IMR-90 (cell line): ENCODE measurements at regions not wholly inside any gene's neighbourhood (a gene's known extent, or its start where the extent isn't known, plus 50 kb on each side); places are given as distances from the start of the nearest gene placed in this dataset.

Experiments used
- ATAC-seq: fragments of 200-7000 bp; cut with Tn5 transposase; 2 replicates; pipeline ENCODE4 v1.9.1; 2020; ENCODE audit warnings: low read depth, mild to moderate bottlenecking, moderate library complexity
- BruUV-seq: library from RNA; stranded (reverse); fragments of 400-500 nt; replicated peaks from 2 replicates; lab custom pipeline; 2021; lab: Mats Ljungman, UMichigan
- CTCF ChIA-PET: fragments of 300-600 bp; formaldehyde crosslinking; extraction: SDS; loops from one replicate; lab custom pipeline; 2021; ENCODE audit warnings: antibody characterized with exemption; lab: Yijun Ruan, JAX
- POLR2A ChIA-PET: fragments of 300-600 bp; sonication (Branson Sonifier 250); formaldehyde crosslinking; loops from one replicate; lab custom pipeline; 2022; ENCODE audit warnings: antibody characterized with exemption; ENCODE audit not compliant: unreplicated experiment; lab: Charles Lee
- DNase-seq: peaks from one replicate; pipeline ENCODE4 v3.0.0; 2013
- H2AFZ ChIP-seq: replicated peaks from 2 replicates; pipeline ENCODE3; 2013; ENCODE audit warnings: low read length, mild to moderate bottlenecking; ENCODE audit not compliant: poor library complexity
- H2AK5ac ChIP-seq: 2 replicates; pipeline ENCODE4 v1.6.1; 2013; ENCODE audit warnings: low read depth, low read length, inconsistent platforms
- H2AK9ac ChIP-seq: replicated peaks from 2 replicates; pipeline ENCODE3; 2013; ENCODE audit warnings: mild to moderate bottlenecking, low read depth, low read length, moderate library complexity; ENCODE audit not compliant: poor library complexity
- H2BK120ac ChIP-seq: 2 replicates; pipeline ENCODE4 v1.6.1; 2013; ENCODE audit warnings: low read depth, low read length, inconsistent platforms
- H2BK15ac ChIP-seq: 3 replicates; pipeline ENCODE4 v1.6.1; 2013; ENCODE audit warnings: low read depth, low read length, inconsistent platforms
- H2BK20ac ChIP-seq: 2 replicates; pipeline ENCODE4 v1.6.1; 2013; ENCODE audit warnings: low read depth, mild to moderate bottlenecking, inconsistent platforms, low read length, moderate library complexity
- H2BK5ac ChIP-seq: 2 replicates; pipeline ENCODE4 v1.6.1; 2013; ENCODE audit warnings: mild to moderate bottlenecking, low read depth, low read length, inconsistent platforms; ENCODE audit not compliant: poor library complexity, severe bottlenecking
- H3K14ac ChIP-seq: replicated peaks from 2 replicates; pipeline ENCODE4 v1.6.1; 2013; ENCODE audit warnings: low read depth, low read length, inconsistent platforms
- H3K18ac ChIP-seq: 2 replicates; pipeline ENCODE4 v1.6.1; 2013; ENCODE audit warnings: low read depth, low read length, control low read depth
- H3K23ac ChIP-seq: 2 replicates; pipeline ENCODE4 v1.6.1; 2013; ENCODE audit warnings: low read depth, low read length, inconsistent platforms
- H3K27ac ChIP-seq: 2 replicates; pipeline ENCODE4 v1.5.1; 2013; ENCODE audit warnings: mild to moderate bottlenecking, control low read depth, low read length; ENCODE audit not compliant: insufficient read depth
- H3K27me3 ChIP-seq: 2 replicates; pipeline ENCODE4 v1.6.1; 2013; ENCODE audit warnings: low read length; ENCODE audit not compliant: control insufficient read depth, insufficient read depth
- H3K36me3 ChIP-seq: 2 replicates; pipeline ENCODE4 v1.6.1; 2013; ENCODE audit warnings: low read length, mixed read lengths; ENCODE audit not compliant: control insufficient read depth, insufficient read depth
- H3K4ac ChIP-seq: 2 replicates; pipeline ENCODE4 v1.6.1; 2013; ENCODE audit warnings: low read depth, low read length, inconsistent platforms
- H3K4me1 ChIP-seq: 2 replicates; pipeline ENCODE4 v1.6.1; 2013; ENCODE audit warnings: low read length, mixed read lengths; ENCODE audit not compliant: control insufficient read depth, insufficient read depth
- H3K4me2 ChIP-seq: 2 replicates; pipeline ENCODE4 v1.6.1; 2013; ENCODE audit warnings: low read depth, mild to moderate bottlenecking, control low read depth, low read length, moderate library complexity
- H3K4me3 ChIP-seq: 2 replicates; pipeline ENCODE4 v1.5.1; 2013; ENCODE audit warnings: low read depth, mild to moderate bottlenecking, control low read depth, low read length, moderate library complexity; ENCODE audit not compliant: insufficient read depth
- H3K56ac ChIP-seq: 2 replicates; pipeline ENCODE4 v1.6.1; 2013; ENCODE audit warnings: low read length, inconsistent platforms; ENCODE audit not compliant: insufficient read depth; ENCODE audit errors: extremely low read depth
- H3K79me1 ChIP-seq, 2 experiments: 2 replicates each; pipeline ENCODE4 v1.6.1; 2013; ENCODE audit warnings: low read length in 2 of 2, inconsistent platforms in 1 of 2, low read depth in 1 of 2
- H3K9ac ChIP-seq: 2 replicates; pipeline ENCODE4 v1.6.1; 2013; ENCODE audit warnings: low read depth, low read length, control low read depth
- H3K9me1 ChIP-seq: 2 replicates; pipeline ENCODE4 v1.6.1; 2013; ENCODE audit warnings: low read length, inconsistent platforms; ENCODE audit not compliant: insufficient read depth
- H3K9me3 ChIP-seq: 2 replicates; pipeline ENCODE4 v1.6.1; 2013; ENCODE audit warnings: low read length; ENCODE audit not compliant: control insufficient read depth, insufficient read depth
- H4K20me1 ChIP-seq: 2 replicates; pipeline ENCODE4 v1.6.1; 2013; ENCODE audit warnings: low read length, inconsistent platforms; ENCODE audit not compliant: insufficient read depth
- H4K5ac ChIP-seq: 2 replicates; pipeline ENCODE4 v1.6.1; 2013; ENCODE audit warnings: mild to moderate bottlenecking, low read depth, low read length, control low read depth
- H4K8ac ChIP-seq, 2 experiments: 2 replicates each; pipeline ENCODE4 v1.6.1; 2013; ENCODE audit warnings: low read depth in 2 of 2, low read length in 2 of 2, control low read depth in 1 of 2, inconsistent platforms in 1 of 2
- H4K91ac ChIP-seq: 2 replicates; pipeline ENCODE4 v1.6.1; 2013; ENCODE audit warnings: low read depth, low read length, inconsistent platforms; ENCODE audit not compliant: insufficient read depth
- BHLHE40 ChIP-seq: fragments of 150-350 bp; IDR thresholded peaks from 2 replicates; pipeline ENCODE4 v1.6.1; 2016; ENCODE audit warnings: mild to moderate bottlenecking, low read depth, low read length
- CEBPB ChIP-seq: IDR thresholded peaks from 2 replicates; pipeline ENCODE4 v1.6.1; 2012; ENCODE audit warnings: low read depth, low read length, improper control_type of control experiment
- CHD1 ChIP-seq: IDR thresholded peaks from 2 replicates; pipeline ENCODE4 v1.6.1; 2012; ENCODE audit warnings: low read depth, low read length, improper control_type of control experiment
- FOS ChIP-seq: fragments of 150-350 bp; IDR thresholded peaks from 2 replicates; pipeline ENCODE4 v1.6.1; 2016; ENCODE audit warnings: low read depth, low read length
- MAFK ChIP-seq: IDR thresholded peaks from 2 replicates; pipeline ENCODE4 v1.6.1; 2012; ENCODE audit warnings: low read depth, low read length, improper control_type of control experiment
- MAZ ChIP-seq: IDR thresholded peaks from 2 replicates; pipeline ENCODE4 v1.6.1; 2012; ENCODE audit warnings: low read depth, mild to moderate bottlenecking, low read length, improper control_type of control experiment, moderate library complexity, borderline replicate concordance
- MXI1 ChIP-seq: IDR thresholded peaks from 2 replicates; pipeline ENCODE4 v1.6.1; 2012; ENCODE audit warnings: low read depth, mild to moderate bottlenecking, low read length, moderate library complexity, borderline replicate concordance
- NFE2L2 ChIP-seq: fragments of 150-350 bp; IDR thresholded peaks from 2 replicates; pipeline ENCODE4 v1.6.1; 2016; ENCODE audit warnings: low read depth, mild to moderate bottlenecking, low read length
- POLR2A ChIP-seq: IDR thresholded peaks from 2 replicates; pipeline ENCODE4 v1.6.1; 2012; ENCODE audit warnings: mild to moderate bottlenecking, low read depth, low read length
- RAD21 ChIP-seq: IDR thresholded peaks from 2 replicates; pipeline ENCODE4 v1.6.1; 2012; ENCODE audit warnings: low read length, improper control_type of control experiment
- RCOR1 ChIP-seq: IDR thresholded peaks from 2 replicates; pipeline ENCODE4 v1.6.1; 2012; ENCODE audit warnings: mild to moderate bottlenecking, low read length, improper control_type of control experiment; ENCODE audit not compliant: insufficient replicate concordance
- RFX5 ChIP-seq: IDR thresholded peaks from 2 replicates; pipeline ENCODE4 v1.8.0; 2012; ENCODE audit warnings: low read depth, mild to moderate bottlenecking, low read length, moderate library complexity
- SMC3 ChIP-seq: fragments of 150-350 bp; IDR thresholded peaks from 2 replicates; pipeline ENCODE4 v1.6.1; 2016; ENCODE audit warnings: low read depth, mild to moderate bottlenecking, antibody characterized with exemption, low read length, moderate library complexity
- WGBS, 2 experiments: methylation state at CpG; one replicate each; pipeline versions ENCODE4 v1.1.5 to v1.1.7; 2013; ENCODE audit warnings: missing lambda C conversion rate in 2 of 2; ENCODE audit not compliant: insufficient read length in 1 of 2; ENCODE audit errors: extremely low coverage in 2 of 2; 5-methylcytosine and 5-hydroxymethylcytosine counted together
- dilution Hi-C: fragments of 300-500 bp; cut with HindIII; formaldehyde crosslinking; loops from one replicate; pipeline ENCODE4 v1.14.3; 2018; ENCODE audit warnings: low sequenced_read_pairs; ENCODE audit not compliant: unreplicated experiment
- in situ Hi-C: fragments of 300-500 bp; cut with MboI; formaldehyde crosslinking; loops from 3 replicates; pipeline ENCODE4 v1.14.3; 2019; ENCODE audit warnings: low sequenced_read_pairs, inconsistent platforms, mixed read lengths
- intact Hi-C: fragments of 100-400 bp; cut with micrococcal nuclease; formaldehyde crosslinking; loops from 2 replicates; pipeline ENCODE4 v1.10.0; 2022
- TF ChIP-seq, protein P1 (sequence below): fragments of 150-350 bp; IDR thresholded peaks from 2 replicates; pipeline ENCODE4 v1.6.1; 2017; ENCODE audit warnings: mild to moderate bottlenecking, antibody characterized with exemption, low read length, low read depth
- TF ChIP-seq, protein P2 (sequence below): conservative IDR thresholded peaks from 2 replicates; pipeline ENCODE4 v1.5.1; 2012; ENCODE audit warnings: mild to moderate bottlenecking, low read depth, low read length, improper control_type of control experiment
- TF ChIP-seq, protein P3 (sequence below): fragments of 150-350 bp; IDR thresholded peaks from 2 replicates; pipeline ENCODE4 v1.6.1; 2016; ENCODE audit warnings: low read depth, mild to moderate bottlenecking, low read length, moderate library complexity, borderline replicate concordance

DNA sequence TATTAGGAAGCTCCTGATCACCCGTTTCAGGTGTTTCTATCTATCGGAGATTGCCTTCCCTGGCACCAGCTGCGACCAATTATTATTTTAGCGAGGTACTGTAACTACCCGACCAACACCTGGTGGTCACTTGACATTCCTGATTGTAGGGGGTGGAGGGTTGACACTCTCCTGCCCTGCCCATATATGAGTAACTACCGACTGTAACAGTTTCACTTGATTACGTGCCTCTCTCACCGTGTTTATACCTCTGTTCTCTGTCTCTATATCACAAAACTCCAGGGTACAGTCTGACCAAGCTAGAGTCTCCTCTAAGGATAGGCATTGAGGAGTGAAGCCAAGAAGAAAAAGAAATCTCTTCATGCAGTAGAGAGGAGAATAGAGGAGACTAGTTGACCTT is 268.0 kb upstream of the LRATD1 start:
- CTCF ChIA-PET = no interaction called here
- no peak for ATAC-seq
- no peak overlapping the region for H4K5ac ChIP-seq

More for the DNA sequence above, 268.0 kb upstream of the LRATD1 start:
- in situ Hi-C loops = no loop called here
- POLR2A ChIA-PET = no interaction called here
- no peak overlapping the region for H2AFZ ChIP-seq
- no peaks in the 10 kb centered on the region for H3K36me3 ChIP-seq
- no peak overlapping the region for H3K4ac ChIP-seq
- H3K56ac ChIP-seq = no peak overlapping the region
- no peak overlapping the region for H2BK5ac ChIP-seq
- H4K20me1 ChIP-seq = no peaks in the 10 kb centered on the region
- no peak overlapping the region for H3K23ac ChIP-seq
- H4K8ac ChIP-seq = no peak overlapping the region
- H3K79me1 ChIP-seq = no peaks in the 10 kb centered on the region
- H3K9me3 ChIP-seq = peaks cover 2% of the 10 kb centered on the region; the same call in 1 of the 2 replicates
- no peak overlapping the region for H2AK5ac ChIP-seq
- dilution Hi-C loops = no loop called here
- H3K4me2 ChIP-seq = no peak overlapping the region
- no peaks in the 10 kb centered on the region for H3K9me1 ChIP-seq
- H3K18ac ChIP-seq = no peak overlapping the region
- H3K4me1 ChIP-seq = no peaks in the 10 kb centered on the region
- no peak for DNase-seq
- H2BK20ac ChIP-seq = no peak overlapping the region
- no peak overlapping the region for H3K27ac ChIP-seq
- H2BK15ac ChIP-seq = no peak overlapping the region
- H2AK9ac ChIP-seq = no peak overlapping the region
- intact Hi-C loops = no loop called here
- no peak overlapping the region for H3K14ac ChIP-seq
- H2BK120ac ChIP-seq = no peak overlapping the region
- TF ChIP-seq, protein P1, sequence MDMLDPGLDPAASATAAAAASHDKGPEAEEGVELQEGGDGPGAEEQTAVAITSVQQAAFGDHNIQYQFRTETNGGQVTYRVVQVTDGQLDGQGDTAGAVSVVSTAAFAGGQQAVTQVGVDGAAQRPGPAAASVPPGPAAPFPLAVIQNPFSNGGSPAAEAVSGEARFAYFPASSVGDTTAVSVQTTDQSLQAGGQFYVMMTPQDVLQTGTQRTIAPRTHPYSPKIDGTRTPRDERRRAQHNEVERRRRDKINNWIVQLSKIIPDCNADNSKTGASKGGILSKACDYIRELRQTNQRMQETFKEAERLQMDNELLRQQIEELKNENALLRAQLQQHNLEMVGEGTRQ = no peak
- TF ChIP-seq MAFK (no peak), BHLHE40 (no peak), RFX5 (no peak), FOS (no peak), MAZ (no peak), CHD1 (no peak), MXI1 (no peak), RAD21 (no peak), CEBPB (no peak), RCOR1 (no peak), SMC3 (no peak), POLR2A (no peak), NFE2L2 (no peak)
- TF ChIP-seq, protein P2, sequence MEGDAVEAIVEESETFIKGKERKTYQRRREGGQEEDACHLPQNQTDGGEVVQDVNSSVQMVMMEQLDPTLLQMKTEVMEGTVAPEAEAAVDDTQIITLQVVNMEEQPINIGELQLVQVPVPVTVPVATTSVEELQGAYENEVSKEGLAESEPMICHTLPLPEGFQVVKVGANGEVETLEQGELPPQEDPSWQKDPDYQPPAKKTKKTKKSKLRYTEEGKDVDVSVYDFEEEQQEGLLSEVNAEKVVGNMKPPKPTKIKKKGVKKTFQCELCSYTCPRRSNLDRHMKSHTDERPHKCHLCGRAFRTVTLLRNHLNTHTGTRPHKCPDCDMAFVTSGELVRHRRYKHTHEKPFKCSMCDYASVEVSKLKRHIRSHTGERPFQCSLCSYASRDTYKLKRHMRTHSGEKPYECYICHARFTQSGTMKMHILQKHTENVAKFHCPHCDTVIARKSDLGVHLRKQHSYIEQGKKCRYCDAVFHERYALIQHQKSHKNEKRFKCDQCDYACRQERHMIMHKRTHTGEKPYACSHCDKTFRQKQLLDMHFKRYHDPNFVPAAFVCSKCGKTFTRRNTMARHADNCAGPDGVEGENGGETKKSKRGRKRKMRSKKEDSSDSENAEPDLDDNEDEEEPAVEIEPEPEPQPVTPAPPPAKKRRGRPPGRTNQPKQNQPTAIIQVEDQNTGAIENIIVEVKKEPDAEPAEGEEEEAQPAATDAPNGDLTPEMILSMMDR = no peak
- TF ChIP-seq, protein P3, sequence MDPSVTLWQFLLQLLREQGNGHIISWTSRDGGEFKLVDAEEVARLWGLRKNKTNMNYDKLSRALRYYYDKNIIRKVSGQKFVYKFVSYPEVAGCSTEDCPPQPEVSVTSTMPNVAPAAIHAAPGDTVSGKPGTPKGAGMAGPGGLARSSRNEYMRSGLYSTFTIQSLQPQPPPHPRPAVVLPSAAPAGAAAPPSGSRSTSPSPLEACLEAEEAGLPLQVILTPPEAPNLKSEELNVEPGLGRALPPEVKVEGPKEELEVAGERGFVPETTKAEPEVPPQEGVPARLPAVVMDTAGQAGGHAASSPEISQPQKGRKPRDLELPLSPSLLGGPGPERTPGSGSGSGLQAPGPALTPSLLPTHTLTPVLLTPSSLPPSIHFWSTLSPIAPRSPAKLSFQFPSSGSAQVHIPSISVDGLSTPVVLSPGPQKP = no peak
- no CpG with 5 or more reads among the region's 8 CpGs for WGBS, 2 experiments
- no peak overlapping the region for H3K9ac ChIP-seq
- H3K27me3 ChIP-seq = no peaks in the 10 kb centered on the region
- H4K91ac ChIP-seq = no peak overlapping the region
- no TSS peak for BruUV-seq
- H3K4me3 ChIP-seq = no peak overlapping the region
